IPS DF 4.7 (cell line): ENCODE measurements at regions not wholly inside any gene's neighbourhood (a gene's known extent, or its start where the extent isn't known, plus 50 kb on each side); places are given as distances from the start of the nearest gene placed in this dataset.
"Not testable (repeated sequence)": the region's sequence is repeated elsewhere in the genome, so short reads cannot be mapped to it uniquely, and the experiment has no call there.

ENCODE experiments used
- DNase-seq: peaks from one replicate; pipeline ENCODE4 v3.0.0-alpha.2; 2013; ENCODE audit warnings: low spot score; ENCODE audit errors: extremely low read depth

DNA sequence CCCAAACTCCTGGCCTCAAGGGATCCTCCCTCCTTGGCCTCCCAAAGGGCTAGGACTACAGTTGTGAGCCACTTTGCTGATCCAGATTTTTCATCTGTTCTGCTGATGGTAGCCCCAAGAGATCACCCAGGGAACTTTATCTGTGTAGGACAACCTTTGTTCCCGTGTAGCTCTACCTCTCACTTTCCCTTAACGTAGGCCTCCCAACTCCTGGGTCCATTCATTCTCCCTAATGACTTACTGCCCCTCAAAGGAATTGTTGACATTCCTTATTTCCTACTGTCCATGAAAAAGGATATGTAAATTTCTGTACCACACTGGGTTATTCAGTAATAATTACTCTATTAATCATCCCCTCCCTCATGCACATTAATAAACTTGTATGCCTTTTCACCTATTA is 51.0 kb upstream of the PHF24 start:
- DNase-seq: no peak

- peak; percentile 58 for DNase-seq
Observed at GRCh38 chr9:34899535-34900158, 58.4 kb upstream of the PHF24 start.

GRCh38 chr9:34898846-34899245 is 59.2 kb upstream of the PHF24 start:
- no peak for DNase-seq

DNA sequence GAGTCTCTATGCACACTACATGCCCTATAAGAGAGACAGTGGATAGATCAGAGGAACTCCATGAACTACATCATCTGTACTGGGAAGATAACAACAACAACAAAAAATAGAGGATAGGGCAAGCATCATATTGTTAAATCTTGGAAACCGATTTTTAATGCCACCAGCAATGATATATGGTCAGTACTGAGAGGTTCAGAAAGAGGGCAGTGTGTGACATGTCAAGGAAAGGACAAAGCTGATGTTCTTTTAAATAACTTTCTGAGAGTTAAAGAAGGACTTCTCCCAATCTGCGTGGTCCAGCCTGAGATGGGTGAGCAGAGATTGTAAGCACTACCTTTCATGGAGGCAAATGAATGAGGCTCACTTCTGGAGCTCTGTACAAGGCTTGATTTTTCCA is 62.0 kb upstream of the PHF24 start:
- no peak for DNase-seq

GRCh38 chr9:34892886-34893285 is 65.2 kb upstream of the PHF24 start:
- DNase-seq: no peak

DNA sequence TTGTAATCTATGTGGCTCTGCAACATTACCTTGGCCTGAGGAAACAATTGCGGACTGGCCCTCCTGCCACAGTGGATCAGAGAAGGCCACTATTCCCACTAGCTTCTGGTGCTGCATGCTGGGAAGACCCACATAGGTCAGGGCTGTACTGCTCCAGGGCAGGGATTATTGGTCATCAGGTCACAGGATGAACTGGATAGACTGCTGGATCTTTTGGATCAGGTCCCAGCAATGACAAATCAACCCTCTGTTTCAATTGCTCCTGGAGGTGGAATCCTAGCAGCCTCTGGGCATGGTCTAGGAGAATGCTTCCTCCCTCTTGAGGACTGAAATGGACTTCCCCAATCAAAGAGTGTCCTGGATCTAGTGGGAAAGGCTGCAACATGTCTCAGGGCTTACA is 66.7 kb upstream of the PHF24 start:
- DNase-seq: no peak

- no peak for DNase-seq
Observed at GRCh38 chr9:34887841-34888240, 70.2 kb upstream of the PHF24 start.

- no peak for DNase-seq
Observed at GRCh38 chr9:34884747-34885189, 73.3 kb upstream of the PHF24 start.

GRCh38 chr9:34876096-34876495 is 82.0 kb upstream of the PHF24 start:
- no peak for DNase-seq

DNA sequence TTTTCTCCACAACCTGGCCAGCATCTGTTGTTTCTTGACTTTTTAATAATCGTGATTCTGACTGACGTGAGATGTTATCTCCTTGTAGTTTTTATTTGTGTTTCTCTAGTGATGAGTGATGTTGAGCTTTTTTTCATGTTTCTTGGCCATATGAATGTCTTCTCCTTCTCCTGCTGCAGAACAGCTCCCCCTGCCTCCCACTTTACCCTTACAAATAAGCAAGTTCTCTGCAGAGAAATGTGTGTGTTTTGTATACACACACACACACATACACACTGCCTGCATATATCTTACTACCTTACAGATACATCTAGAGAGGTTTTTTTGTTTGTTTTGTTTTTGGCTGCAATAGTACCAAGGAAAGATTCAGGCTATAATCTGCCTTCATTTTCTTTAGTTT is 88.7 kb upstream of the PHF24 start:
- no peak for DNase-seq

GRCh38 chr9:34866614-34867013 is 91.5 kb upstream of the PHF24 start:
- no peak for DNase-seq

GRCh38 chr9:34863426-34863825 is 94.7 kb upstream of the PHF24 start:
- DNase-seq: no peak

GRCh38 chr9:34862836-34863235 is 95.2 kb upstream of the PHF24 start:
- DNase-seq: no peak

DNA sequence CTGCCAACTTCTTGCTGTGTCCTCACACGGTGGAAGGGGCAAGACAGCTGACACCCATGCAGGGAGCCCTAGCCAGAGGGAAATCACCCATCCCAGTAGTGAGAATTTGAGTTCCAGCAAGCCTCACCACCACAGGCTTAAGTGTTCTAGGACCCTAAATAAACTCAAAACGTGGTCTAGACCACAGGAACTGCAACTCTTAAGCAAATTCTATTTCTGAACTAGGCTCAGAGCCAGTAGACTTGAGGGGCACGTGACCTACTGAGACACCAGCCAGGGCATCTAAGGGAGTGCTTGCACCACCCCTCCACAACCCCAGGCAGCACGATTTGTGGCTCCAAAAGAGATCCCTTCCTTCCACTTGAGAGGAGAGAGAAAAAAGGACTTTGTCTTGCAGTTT is 96.0 kb upstream of the PHF24 start:
- DNase-seq: no peak

- DNase-seq: not testable (repeated sequence)
Observed at GRCh38 chr9:34855016-34855415, 103.1 kb upstream of the PHF24 start.

DNA sequence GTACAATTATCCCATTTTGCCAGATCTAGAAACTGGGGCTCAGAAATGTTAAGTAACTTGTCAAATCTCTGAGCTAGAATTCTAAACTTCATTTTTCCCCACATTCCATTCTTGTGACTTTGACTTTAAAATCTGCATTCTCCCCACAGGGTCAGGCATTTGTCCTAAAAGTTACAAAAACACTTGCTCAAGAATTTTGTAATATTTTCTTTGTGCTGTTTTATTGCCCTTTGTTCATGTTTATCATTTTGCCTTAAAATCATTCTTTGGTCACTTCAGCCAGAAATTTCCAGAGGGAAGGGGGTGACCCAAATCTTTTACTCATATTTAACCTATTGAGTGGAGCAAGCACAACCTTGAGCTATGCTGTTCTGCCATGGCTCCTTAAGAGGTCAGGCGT is 120.1 kb upstream of the CCL21 start:
- DNase-seq: no peak

GRCh38 chr9:34826999-34827538 is 117.1 kb upstream of the CCL21 start:
- DNase-seq: no peak

GRCh38 chr9:34825775-34826174 is 115.8 kb upstream of the CCL21 start:
- no peak for DNase-seq

DNA sequence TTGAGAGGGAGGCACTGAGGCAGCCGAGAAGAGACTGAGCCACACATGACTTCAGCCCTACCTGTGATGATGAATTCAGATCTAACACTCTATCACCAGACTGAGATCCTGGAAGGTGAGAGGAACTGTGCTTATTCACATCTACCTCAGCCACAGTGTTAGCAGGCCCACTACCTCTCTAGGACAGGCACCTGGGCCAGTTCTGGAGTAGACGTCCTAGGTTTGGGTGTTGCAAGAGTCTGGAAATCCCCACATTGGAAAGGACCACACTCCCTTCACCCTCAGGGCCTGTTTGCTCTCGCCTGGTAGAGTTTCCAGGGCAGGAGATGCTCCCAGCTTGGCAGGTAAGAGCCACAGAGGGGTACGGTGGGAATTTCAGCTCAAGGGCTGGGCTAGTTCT is 113.8 kb upstream of the CCL21 start:
- DNase-seq: no peak

GRCh38 chr9:34810187-34810524 is 100.2 kb upstream of the CCL21 start:
- no peak for DNase-seq

- peak; percentile 22 for DNase-seq
Observed at GRCh38 chr9:34809504-34810186, 99.7 kb upstream of the CCL21 start.

GRCh38 chr9:34802916-34803315 is 93.0 kb upstream of the CCL21 start:
- DNase-seq: no peak

DNA sequence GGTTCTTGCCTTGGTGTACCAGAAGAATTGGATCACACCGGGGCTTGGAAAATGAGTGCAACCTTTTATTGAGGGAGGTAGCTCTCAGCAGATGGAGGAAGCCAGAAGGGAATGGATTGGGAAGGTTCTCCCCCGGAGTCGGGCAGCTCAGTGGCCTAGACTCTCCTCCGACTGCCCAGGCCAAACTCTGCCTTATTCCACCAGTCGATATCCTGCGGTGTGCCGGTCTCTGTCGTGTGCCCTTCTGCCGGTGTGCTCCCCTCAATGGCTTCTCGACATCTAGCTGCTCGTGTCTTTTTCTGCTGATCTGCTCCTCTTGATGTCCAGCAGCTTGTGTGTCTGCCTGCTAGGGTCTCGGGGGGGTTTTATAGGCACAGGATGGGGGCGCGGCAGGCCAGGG is 87.4 kb upstream of the CCL21 start:
- no peak for DNase-seq
